Hematopoietic multipotent progenitor cell treated with erythropoietin and hydrocortisone succinate and interleukin-3 and kit ligand, for 4 days (in vitro differentiated cells): ENCODE measurements at regions not wholly inside any gene's neighbourhood (a gene's known extent, or its start where the extent isn't known, plus 50 kb on each side); places are given as distances from the start of the nearest gene placed in this dataset.
"Not testable (repeated sequence)": the region's sequence is repeated elsewhere in the genome, so short reads cannot be mapped to it uniquely, and the experiment has no call there.

ENCODE experiments used
- DNase-seq: peaks from one replicate; pipeline ENCODE4 v3.0.0-alpha.2; 2015

GRCh38 chr3:159280386-159281191 lies 478.7 kb downstream of the MFSD1 start:
- DNase-seq = no peak

- no peak for DNase-seq
Observed at GRCh38 chr3:159293493-159293892, 491.6 kb downstream of the MFSD1 start.

- no peak for DNase-seq
Observed at GRCh38 chr3:159301961-159302360, 500.1 kb downstream of the MFSD1 start.

- DNase-seq = no peak
Observed at GRCh38 chr3:159305017-159305416, 503.2 kb downstream of the MFSD1 start.

- not testable (repeated sequence) for DNase-seq
Observed at GRCh38 chr3:159316706-159317105, 514.9 kb downstream of the MFSD1 start.

GRCh38 chr3:159319156-159319555 lies 517.3 kb downstream of the MFSD1 start:
- DNase-seq = no peak

- DNase-seq = peak; percentile 40
Observed at GRCh38 chr3:159322322-159322939, 520.6 kb downstream of the MFSD1 start.

GRCh38 chr3:159323848-159324247 lies 522.0 kb downstream of the MFSD1 start:
- DNase-seq = no peak

GRCh38 chr3:159326998-159327397 lies 525.1 kb downstream of the MFSD1 start:
- no peak for DNase-seq

GRCh38 chr3:159332535-159333099 lies 530.8 kb downstream of the MFSD1 start:
- DNase-seq = no peak

GRCh38 chr3:159339131-159339530 lies 537.3 kb downstream of the MFSD1 start:
- no peak for DNase-seq

GRCh38 chr3:159340877-159341500 lies 539.1 kb downstream of the MFSD1 start:
- no peak for DNase-seq

GRCh38 chr3:159346271-159346903 lies 544.5 kb downstream of the MFSD1 start:
- no peak for DNase-seq

GRCh38 chr3:159348431-159348830 lies 546.6 kb downstream of the MFSD1 start:
- no peak for DNase-seq

GRCh38 chr3:159356606-159357005 lies 554.8 kb downstream of the MFSD1 start:
- no peak for DNase-seq

- DNase-seq = no peak
Observed at GRCh38 chr3:159364511-159364910, 562.7 kb downstream of the MFSD1 start.

GRCh38 chr3:159366476-159366875 lies 564.6 kb downstream of the MFSD1 start:
- DNase-seq = no peak

GRCh38 chr3:159371961-159372360 lies 570.1 kb downstream of the MFSD1 start:
- DNase-seq = no peak

GRCh38 chr3:159378396-159379194 lies 576.7 kb downstream of the MFSD1 start:
- no peak for DNase-seq

- DNase-seq = no peak
Observed at GRCh38 chr3:159380891-159381290, 579.0 kb downstream of the MFSD1 start.

GRCh38 chr3:159390656-159391212 lies 588.9 kb downstream of the MFSD1 start:
- no peak for DNase-seq

GRCh38 chr3:159397683-159398082 lies 591.0 kb upstream of the IL12A start:
- DNase-seq = not testable (repeated sequence)
